HG02798 (cell line): ENCODE measurements at regions not wholly inside any gene's neighbourhood (a gene's known extent, or its start where the extent isn't known, plus 50 kb on each side); places are given as distances from the start of the nearest gene placed in this dataset.
"Not testable (repeated sequence)": the region's sequence is repeated elsewhere in the genome, so short reads cannot be mapped to it uniquely, and the experiment has no call there.

Source experiments
- ATAC-seq: cut with Tn5 transposase; IDR thresholded peaks from one replicate; pipeline ENCODE4 v1.9.1; 2021; ENCODE audit warnings: mild to moderate bottlenecking; ENCODE audit not compliant: unreplicated experiment, poor library complexity

DNA sequence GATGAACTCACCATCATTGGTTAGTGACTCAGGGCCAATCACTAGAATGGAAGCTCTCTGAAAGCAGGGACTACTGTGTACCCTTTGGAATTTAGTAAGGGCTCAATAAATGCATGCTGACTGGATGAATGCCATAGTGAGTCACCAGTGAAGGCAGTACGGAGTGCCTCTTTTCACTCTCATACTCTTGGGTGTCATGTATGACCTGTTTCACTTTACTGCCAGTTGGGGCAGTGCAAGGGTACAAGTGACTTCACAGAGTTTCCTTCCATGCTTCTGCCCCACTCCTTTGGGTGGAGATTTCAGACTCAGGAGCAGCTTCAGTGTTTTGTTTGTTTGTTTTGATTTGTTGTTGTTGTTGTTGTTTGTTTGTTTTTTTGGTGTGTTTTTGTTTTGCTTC lies 57.7 kb downstream of the SOX3 start:
- no peak for ATAC-seq

DNA sequence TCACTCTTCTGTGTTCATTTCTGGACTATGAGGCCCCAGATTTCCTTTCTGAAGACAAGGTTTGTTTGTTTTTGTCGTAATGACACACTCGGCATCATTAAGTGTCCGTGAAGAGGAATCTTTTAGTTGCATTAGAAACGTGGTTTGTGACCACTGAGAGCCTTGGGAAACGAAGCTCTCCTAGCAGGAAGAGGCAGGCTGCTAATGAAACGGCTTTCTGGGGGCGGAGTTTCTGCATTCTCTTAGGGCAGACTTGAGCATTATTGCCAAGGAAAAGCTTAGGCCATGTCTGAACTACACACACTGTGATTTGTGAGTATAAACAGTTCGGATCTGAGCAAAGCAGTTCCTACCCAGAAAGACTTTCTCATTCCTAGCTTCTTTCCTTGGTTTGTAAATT lies 64.0 kb downstream of the SOX3 start:
- no peak for ATAC-seq

DNA sequence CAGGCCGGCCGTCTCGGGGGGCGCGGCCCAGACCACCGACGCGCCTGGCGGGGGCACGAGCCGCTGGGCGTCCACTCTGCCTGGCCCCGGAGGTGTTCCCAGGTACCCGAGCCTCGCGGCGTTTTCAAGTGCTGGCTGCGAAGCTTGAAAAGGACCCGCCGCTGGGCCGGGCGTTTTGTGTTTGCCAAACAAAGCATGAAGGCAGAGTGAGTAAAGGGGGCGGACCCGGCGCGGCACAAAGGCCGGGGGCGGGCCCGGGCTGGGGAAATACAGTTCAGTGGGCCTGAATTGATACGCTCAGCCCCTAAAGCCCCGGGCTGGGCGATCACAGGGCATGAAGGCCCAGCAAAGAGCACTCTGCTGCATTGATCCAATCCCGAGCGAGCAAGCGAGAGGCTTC lies 65.4 kb downstream of the SOX3 start:
- ATAC-seq = no peak

DNA sequence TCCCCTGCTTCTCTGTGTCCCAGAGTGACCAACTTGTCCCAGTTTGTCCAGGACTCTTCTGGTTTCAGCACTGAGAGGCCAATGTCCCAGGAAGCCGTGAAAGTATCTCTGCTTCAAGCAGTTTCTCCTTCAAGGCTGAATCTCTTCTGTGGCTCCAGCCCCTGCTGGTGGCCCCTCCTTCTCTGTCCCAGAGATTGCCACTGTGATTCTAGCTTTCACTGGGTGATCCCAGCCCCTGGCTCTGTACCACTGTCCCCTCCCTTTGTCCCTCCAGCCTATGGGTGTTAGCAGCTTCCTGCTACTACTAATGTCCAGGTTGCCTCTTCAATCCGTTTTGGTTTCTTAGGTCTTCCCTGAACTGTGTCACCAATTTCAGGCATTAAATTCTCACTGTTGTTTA lies 70.5 kb downstream of the SOX3 start:
- ATAC-seq = no peak

DNA sequence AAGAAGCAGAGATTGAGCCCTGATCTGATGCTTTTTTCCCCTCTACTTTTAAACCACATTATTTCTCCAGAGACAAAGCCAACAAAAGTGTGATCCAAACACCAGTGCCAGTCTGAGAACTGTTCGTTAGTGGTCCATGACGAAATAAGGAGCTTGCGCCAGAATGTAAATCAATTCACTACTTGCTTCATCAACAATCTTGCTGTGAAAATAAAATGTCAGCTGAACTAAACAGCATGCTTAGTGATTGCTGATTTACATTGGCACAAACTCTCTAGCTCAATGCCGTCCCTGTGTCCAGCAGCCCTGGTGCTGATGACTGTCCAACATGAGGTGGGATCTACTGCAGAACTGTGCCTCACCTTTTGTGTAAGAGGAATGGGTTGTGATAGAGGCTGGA lies 71.3 kb downstream of the SOX3 start:
- no peak for ATAC-seq

DNA sequence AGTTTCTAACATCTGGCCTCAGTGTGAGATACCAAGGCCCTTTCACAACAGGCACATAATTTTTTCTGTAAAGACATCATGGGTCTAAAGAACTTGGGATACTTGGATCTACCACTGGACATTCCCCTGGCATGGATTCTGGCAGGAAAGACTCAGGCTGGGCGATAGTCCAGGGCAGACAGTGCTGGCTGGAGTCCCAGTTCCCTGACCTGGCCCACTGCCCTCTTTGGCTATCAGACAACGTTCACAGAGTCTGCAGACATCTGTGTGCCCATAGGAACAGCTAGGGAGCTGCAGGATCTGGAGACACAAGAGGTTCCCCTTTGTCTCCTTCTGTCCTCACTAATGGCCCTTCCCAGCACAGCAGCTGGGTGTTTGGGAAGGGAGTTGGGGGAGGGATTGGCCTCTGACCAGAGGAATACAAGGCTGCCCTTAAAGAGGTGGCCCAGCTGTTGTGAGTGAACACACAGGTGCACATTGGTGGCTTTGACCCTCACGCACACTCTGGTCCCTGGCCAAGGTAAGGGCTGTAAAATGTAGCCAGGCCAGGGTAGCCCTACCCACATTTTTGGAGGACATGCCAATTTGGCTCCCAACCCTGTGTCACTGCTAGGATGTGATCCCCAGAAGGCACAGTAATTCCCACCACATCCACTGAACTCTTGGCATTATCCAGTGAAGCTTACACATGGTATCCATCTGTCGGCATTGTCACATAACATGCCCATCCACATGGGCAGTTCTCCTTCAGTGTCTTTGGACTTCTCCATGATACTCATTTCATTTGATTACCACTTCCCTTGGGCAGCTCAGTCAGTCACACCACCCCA lies 72.3 kb downstream of the SOX3 start:
- ATAC-seq = no peak

DNA sequence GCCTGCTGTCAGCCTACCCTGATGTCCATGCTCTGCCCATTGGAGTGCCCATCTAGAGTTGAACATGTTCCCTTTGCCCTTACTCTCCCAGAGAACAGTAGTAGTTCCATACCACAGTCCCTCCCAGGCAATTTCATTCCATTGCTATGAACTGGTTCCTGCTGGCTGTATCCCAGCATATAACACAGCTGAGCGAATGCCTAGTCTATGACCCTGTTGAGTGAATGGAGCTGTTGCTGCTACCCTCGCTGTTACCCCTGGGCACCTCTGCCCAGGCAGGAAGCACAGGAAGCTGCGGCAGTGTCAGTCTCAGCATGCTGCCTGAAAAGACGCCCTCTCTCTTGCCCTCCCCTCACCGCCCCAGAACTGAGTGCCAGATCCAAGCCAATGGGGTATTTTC lies 73.3 kb downstream of the SOX3 start:
- ATAC-seq = no peak

DNA sequence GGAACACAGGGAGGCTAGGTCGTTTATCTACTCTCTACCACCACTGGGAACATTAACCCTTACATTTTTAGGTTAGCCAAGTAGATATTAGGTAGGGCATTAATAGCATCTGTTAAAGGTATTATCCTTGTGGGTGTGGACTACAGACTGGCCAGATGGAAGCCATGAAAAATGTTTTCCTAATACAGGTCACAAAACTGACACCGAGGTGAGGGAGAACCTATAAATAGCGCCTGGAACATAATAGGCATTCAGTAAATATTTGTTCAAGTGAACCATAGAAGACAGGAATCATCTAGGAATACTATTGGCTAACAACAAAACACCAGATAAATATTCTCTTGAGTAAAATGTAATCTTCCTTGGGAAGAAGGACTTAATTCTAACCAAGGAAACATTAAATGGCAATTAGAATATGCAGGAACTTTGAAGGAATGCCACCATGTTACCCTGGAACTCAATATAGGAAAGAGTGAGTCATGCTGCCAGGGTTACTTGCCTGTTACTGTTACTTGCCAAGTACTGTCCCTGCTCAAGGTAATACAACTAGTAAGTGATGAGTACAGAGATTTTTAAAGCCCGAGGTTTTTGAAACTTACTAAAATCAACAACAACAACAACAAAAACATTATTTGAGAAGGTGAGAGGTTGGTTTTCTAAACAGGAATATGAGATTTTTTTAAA lies 79.0 kb downstream of the SOX3 start:
- no peak for ATAC-seq

DNA sequence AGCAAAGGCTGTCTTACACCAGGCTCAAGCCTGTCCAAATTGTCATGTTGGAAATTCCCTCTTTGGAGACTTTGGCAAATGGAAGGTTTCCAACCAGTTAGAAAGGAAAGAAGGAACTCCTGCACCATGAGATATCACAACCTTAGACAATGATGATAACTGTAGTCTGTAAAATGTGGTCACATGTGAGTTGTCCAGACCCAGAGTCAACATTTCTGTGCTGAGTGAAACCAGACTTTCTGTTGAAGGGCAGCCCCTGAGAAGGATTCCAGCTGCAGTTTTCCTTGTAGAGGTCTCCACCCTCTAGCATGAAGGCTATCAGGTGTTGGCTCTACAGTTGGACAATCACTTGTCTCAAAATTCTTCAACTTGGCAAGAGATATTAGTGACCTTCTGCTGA lies 82.4 kb downstream of the SOX3 start:
- ATAC-seq = no peak

DNA sequence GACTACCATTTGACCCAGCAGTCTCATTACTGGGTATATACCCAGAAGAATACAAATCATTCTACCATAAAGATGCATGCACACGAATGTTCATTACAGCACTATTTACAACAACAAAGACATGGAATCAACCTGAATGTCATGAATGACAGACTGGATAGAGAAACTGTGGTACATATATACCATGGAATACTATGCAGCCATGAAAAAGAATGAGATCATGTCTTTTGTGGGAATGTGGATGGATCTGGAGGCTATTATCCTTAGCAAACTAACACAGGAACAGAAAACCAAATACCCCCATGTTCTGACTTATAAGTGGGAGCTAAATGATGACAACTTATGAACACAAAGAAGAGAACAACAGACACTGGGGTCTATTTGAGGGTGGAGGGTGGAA lies 102.7 kb downstream of the SOX3 start:
- ATAC-seq = not testable (repeated sequence)

DNA sequence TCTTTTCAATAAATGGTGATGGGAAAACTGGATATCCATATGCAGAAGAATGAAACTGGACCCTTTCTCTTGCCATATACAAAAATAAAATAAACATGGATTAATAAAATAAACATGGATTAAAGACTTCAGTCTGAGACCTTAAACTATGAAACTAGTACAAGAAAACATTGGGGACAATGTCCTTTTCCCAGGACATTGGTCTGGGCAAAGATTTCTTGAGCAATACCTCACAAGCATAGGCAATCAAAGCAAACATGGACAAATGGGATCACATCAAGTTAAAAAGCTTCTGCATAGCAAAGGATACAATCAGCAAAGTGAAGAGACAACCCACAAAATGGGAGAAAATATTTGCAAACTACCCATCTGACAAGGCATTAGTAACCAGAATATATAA lies 108.5 kb downstream of the SOX3 start:
- not testable (repeated sequence) for ATAC-seq

DNA sequence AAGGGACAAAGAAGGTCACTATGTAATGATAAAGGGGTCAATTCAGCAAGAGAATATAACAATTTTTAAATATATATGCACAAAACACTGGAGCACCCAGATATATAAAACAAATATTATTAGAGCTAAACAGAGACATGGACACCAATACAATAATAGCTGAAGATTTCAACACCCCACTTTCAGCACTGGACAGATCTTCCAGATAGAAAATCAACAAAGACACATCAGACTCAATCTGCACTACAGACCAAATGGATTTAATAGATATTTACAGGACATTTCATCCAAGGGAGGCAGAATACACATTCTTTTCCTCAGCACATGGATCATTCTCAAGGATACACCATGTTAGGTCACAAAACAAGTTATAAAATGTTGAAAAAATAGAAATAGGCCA lies 111.4 kb downstream of the SOX3 start:
- ATAC-seq = no peak

DNA sequence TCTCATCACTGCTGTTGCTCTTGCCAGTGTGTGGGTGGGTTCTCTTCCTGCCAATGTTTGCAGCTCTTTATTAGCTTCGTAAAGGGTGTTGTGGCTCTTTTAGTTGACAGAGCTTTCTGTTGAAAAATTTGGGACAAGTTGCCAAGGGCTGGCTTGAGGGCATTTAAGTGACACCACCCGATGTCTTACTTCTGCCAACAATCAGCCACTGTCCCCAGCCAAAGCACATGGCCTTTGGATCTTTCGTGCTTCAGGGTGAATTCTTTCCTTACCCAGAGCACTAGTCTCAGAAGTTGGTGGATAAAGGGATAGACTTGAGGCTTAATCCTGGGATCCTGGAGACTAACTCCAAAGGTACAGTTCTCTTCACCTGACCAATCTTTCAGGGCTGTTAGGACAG lies 113.6 kb downstream of the SOX3 start:
- no peak for ATAC-seq

DNA sequence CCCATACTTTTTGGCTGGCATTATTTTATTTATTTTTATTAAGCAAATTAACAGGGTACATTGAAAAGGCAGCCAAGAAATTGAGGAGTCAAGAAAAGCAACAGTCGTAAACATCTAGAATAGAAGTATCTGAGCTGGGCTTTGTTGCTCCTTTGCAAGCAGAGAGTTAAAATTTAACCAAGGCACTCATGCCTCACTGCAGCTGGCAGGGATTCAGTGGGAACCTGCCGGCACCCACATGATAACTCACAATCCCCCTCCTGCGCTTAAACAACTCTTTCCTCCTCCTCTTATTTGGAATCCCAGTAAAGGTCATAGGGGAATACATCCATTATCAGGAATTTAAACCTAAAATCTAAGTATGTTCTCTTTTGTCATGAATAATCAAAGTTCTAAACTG lies 115.5 kb downstream of the SOX3 start:
- no peak for ATAC-seq

DNA sequence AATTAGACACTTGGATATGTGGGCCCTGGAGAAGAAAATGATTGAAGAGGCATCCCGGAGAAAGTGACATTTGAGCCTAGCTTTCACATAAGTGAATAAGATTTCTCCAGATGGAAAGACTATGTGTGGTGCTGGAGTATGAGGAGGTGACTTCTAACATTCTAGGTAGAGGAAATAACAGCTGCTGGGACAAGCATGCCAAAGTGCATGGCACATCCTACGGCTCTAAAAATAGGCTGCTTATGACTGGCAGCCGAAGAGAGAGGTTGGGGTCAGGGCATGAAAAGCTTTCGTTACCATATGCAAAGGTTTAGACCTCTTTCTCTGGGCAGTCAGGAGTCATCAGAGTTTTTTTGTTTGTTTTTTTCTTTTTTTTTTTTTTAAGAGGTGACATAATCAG lies 142.0 kb downstream of the SOX3 start:
- ATAC-seq = no peak

DNA sequence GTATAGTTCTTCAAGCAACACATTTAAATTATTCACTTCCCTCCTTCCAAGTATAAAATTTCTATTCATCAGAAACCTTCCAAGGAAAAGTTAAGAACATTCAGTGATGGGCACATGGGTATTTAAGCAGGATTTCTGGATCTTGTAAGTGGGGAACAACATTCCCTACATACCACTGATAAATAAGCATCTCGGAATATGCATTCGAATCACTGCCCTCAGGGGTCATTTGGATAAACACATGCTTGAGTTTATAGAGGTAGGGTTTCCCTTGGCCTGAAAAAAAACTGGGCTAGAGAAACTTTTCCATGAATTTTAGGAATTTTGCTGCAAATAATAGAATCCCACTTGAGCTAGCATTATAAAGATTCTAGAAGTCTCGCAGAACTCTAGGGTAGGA lies 143.9 kb downstream of the SOX3 start:
- ATAC-seq = no peak

DNA sequence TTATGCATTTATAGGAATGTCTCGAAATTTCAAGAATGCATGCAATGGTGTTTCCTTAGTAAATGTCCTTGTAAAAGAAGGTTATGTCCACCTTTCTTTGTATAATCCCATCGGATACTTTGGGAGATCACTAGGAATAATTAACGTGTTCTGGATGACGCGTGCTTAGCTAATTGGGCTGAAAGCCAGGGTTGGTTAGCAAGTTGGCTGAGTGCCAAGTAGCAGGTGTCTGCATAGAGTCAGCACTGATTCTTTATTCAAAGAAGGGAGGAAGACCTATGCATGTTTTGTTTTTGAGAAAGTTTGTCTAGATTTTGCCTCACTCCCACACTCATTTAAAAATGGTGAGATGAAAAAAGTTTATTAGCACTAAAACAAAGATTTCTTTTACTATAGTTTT lies 144.6 kb downstream of the SOX3 start:
- no peak for ATAC-seq

DNA sequence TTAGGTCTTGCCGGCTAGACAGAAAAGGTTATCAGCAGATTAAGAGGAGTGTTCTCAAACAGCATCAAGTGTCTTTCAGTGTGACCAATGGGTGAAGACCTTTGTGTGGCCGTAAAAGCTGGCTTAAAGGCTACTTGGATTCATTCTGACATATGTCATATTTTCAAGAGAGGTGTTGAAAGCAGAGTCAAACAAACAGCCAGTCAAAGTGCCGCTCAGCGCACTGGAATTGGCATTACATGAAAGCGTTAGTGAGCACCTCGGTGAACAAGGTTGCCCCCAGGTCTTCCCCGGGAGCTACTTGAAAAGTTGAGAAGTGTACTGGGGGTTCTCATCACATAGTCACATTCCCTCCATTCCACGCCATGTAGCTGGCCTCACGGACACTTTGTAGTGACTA lies 148.9 kb downstream of the SOX3 start:
- no peak for ATAC-seq

DNA sequence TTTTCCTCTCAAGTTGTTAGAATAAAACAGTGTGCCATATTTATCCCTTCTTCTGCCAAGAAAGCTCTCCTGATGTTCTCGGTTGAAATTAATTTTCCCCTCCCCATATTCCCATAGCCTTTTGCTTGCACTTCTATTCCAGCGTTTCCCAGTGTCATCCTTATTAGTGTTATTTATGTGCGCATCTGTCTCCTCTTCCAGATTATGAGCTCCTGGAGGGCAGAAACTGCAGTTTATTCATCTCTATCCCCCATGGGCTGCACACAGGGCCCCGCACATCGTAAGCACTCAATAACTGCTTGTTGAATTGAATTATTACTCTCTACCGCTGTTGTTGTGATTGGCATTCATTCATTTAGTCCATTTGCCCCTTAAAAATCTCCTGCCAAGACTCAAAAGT lies 149.4 kb downstream of the SOX3 start:
- no peak for ATAC-seq

DNA sequence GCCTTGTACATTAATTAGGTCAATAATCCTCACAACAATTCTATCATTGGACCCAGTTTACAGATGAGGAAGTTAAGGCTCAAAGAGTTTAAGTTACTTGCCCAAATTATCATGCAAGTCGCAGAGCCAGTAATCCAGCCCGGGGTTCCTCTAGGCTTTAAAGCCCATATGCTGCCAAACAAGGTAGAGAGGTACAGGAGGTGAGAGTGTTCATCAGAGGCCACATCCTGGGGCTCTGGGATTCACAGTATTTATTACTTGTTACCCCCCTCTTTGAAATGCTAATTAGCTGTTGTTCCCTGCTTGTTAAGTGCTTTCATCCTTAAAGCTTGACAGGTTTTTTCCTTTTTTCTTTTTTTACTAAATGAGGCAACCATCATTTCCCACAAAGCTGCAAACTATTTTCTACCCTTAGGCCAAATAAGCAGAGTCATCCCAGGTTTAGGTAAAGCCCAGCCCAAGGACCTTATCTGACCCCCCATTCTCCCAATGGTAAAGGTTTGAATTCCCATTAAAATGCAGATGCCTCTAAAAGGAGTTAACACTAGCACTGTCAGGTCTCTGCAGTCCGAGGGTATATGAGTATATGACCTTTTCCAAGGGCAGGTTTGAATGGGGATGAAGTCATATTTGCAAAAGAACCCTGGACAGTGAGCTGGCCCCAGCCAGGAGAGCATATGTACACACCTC lies 150.3 kb downstream of the SOX3 start:
- ATAC-seq = no peak

DNA sequence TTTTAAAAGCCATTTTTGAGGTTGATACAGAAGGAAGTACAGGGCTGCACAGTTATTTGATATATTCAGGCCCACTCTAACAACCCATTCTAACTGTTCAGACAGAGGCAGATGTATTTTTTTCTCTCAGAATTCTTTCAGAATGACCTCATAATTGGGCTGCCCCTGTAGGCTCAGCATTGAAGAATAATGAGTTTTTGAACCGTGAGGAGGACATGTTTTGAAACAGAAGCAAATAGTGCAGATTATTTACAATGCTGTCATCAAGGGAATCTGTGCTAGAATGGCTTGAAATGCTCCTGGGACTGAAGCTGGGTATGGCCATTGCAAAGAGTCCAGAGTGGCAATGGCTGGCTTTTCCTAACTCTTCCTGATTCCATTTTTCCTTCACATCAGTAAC lies 158.1 kb downstream of the SOX3 start:
- ATAC-seq = no peak
